Esophagus squamous epithelium (tissue), 5 donors: ENCODE measurements at regions not wholly inside any gene's neighbourhood (a gene's known extent, or its start where the extent isn't known, plus 50 kb on each side); places are given as distances from the start of the nearest gene placed in this dataset.

Experiments
- DNase-seq: peaks from one replicate; lab custom pipeline; 2025; lab: John Stamatoyannopoulos, UW
- H3K27ac ChIP-seq, 4 donors: fragments of 200-600 bp; sonication (generic); one replicate each; pipeline ENCODE4 v1.5.1; 2016 to 2019; ENCODE audit warnings: mild to moderate bottlenecking in 1 of 4
- H3K27me3 ChIP-seq, 4 donors: fragments of 200-600 bp; sonication (generic); 1 replicate in 3 of 4; 2 replicates in 1 of 4; pipeline versions ENCODE4 v1.5.1 to v1.6.0; 2017 to 2021; ENCODE audit warnings: antibody characterized with exemption in 1 of 4
- H3K36me3 ChIP-seq, 3 donors: fragments of 200-600 bp; sonication (generic); one replicate each; pipeline ENCODE4 v1.5.1; 2016 to 2019
- H3K4me1 ChIP-seq, 3 donors: fragments of 200-600 bp; sonication (generic); one replicate each; pipeline ENCODE4 v1.5.1; 2017 to 2019
- H3K4me3 ChIP-seq, 4 donors: fragments of 200-600 bp; sonication (generic); 1 replicate in 3 of 4; 2 replicates in 1 of 4; pipeline ENCODE4 v1.5.1; 2016 to 2019; ENCODE audit warnings: mild to moderate bottlenecking in 2 of 4, moderate library complexity in 1 of 4
- H3K9me3 ChIP-seq, 3 donors: fragments of 200-600 bp; sonication (generic); one replicate each; pipeline ENCODE4 v1.5.1; 2016 to 2019
- CTCF ChIP-seq, 6 experiments: fragments of 450-650 bp in 4 of 6; fragments of 200-600 bp in 2 of 6; sonication (generic) in 2 of 6; IDR thresholded peaks; one replicate each; pipeline ENCODE4 v1.5.1; 2016 to 2019; ENCODE audit warnings: antibody characterized with exemption in 6 of 6, mild to moderate bottlenecking in 4 of 6, moderate library complexity in 4 of 6
- POLR2A ChIP-seq, 4 donors: fragments of 450-650 bp; IDR thresholded peaks; one replicate each; pipeline ENCODE4 v1.6.1; 2017; ENCODE audit warnings: antibody characterized with exemption in 4 of 4, mild to moderate bottlenecking in 4 of 4, moderate library complexity in 3 of 4
- WGBS, 2 donors: methylation state at CpG; one replicate each; pipeline ENCODE4 v1.1.5; 2018; 5-methylcytosine and 5-hydroxymethylcytosine counted together
- intact Hi-C: fragments of 100-400 bp; cut with DNase I; formaldehyde crosslinking; loops from one replicate; pipeline ENCODE4 v1.15.0; 2022
- donor health status: DM: yes; HTN: yes; CAD: no.

GRCh38 chr9:85118990-85119755 lies 449.6 kb downstream of the NTRK2 start:
- DNase-seq: no peak
- Histone ChIP-seq H3K4me3 (no peak overlapping the region), H3K27ac (peak overlapping the region in 3 of 4 donors; percentile 15 to 74 (median 70)), H3K36me3 (no peaks in the 10 kb centered on the region), H3K9me3 (no peaks in the 10 kb centered on the region), H3K27me3 (no peaks in the 10 kb centered on the region), H3K4me1 (no peaks in the 10 kb centered on the region)
- intact Hi-C loops: no loop called here
- 18 to 50% methylated on average over 1 of the region's 1 CpG for WGBS, 2 donors
- TF ChIP-seq POLR2A (IDR thresholded peaks at IDR 0.05): no peak
- TF ChIP-seq CTCF (IDR thresholded peaks at IDR 0.05): no peak

- intact Hi-C loops: no loop called here
- no peak for DNase-seq
- peak overlapping the region in 2 of 4 donors; percentile 36 to 63 for H3K27ac ChIP-seq
- no peak overlapping the region for H3K4me3 ChIP-seq
- H3K36me3 ChIP-seq: no peaks in the 10 kb centered on the region
- no peaks in the 10 kb centered on the region for H3K4me1 ChIP-seq
- WGBS, 2 donors: 19 to 32% methylated on average over 4 of the region's 4 CpGs
- H3K27me3 ChIP-seq: no peaks in the 10 kb centered on the region
- no peak for TF ChIP-seq CTCF (IDR thresholded peaks at IDR 0.05)
- TF ChIP-seq POLR2A (IDR thresholded peaks at IDR 0.05): no peak
- H3K9me3 ChIP-seq: no peaks in the 10 kb centered on the region
Observed at GRCh38 chr9:85117831-85118230, 448.3 kb downstream of the NTRK2 start.

GRCh38 chr9:85115473-85115872 lies 445.9 kb downstream of the NTRK2 start:
- DNase-seq: no peak
- no peak for TF ChIP-seq CTCF (IDR thresholded peaks at IDR 0.05)
- TF ChIP-seq POLR2A (IDR thresholded peaks at IDR 0.05): no peak
- Histone ChIP-seq H3K4me1 (no peaks in the 10 kb centered on the region), H3K9me3 (no peaks in the 10 kb centered on the region), H3K27me3 (no peaks in the 10 kb centered on the region), H3K27ac (no peak overlapping the region), H3K4me3 (no peak overlapping the region), H3K36me3 (no peaks in the 10 kb centered on the region)
- intact Hi-C loops: no loop called here
- WGBS, 2 donors: 42 to 60% methylated on average over 2 of the region's 2 CpGs

GRCh38 chr9:85114799-85115198 lies 445.3 kb downstream of the NTRK2 start:
- WGBS, 2 donors: 51 to 55% methylated on average over 3 of the region's 3 CpGs
- intact Hi-C loops: no loop called here
- Histone ChIP-seq H3K27me3 (no peaks in the 10 kb centered on the region), H3K9me3 (no peaks in the 10 kb centered on the region), H3K27ac (no peak overlapping the region), H3K4me3 (no peak overlapping the region), H3K36me3 (no peaks in the 10 kb centered on the region), H3K4me1 (no peaks in the 10 kb centered on the region)
- TF ChIP-seq POLR2A (IDR thresholded peaks at IDR 0.05) (no peak), CTCF (IDR thresholded peaks at IDR 0.05) (no peak)
- no peak for DNase-seq

GRCh38 chr9:85112933-85113418 lies 443.4 kb downstream of the NTRK2 start:
- intact Hi-C loops: no loop called here
- 77 to 81% methylated on average over 6 of the region's 6 CpGs for WGBS, 2 donors
- TF ChIP-seq POLR2A (IDR thresholded peaks at IDR 0.05) (no peak), CTCF (IDR thresholded peaks at IDR 0.05) (no peak)
- no peaks in the 10 kb centered on the region for H3K36me3 ChIP-seq
- no peaks in the 10 kb centered on the region for H3K27me3 ChIP-seq
- no peak overlapping the region for H3K4me3 ChIP-seq
- H3K9me3 ChIP-seq: no peaks in the 10 kb centered on the region
- no peak for DNase-seq
- H3K4me1 ChIP-seq: no peaks in the 10 kb centered on the region
- H3K27ac ChIP-seq: no peak overlapping the region
